ENCODE measurements at regions not wholly inside any gene's neighbourhood (a gene's known extent, or its start where the extent isn't known, plus 50 kb on each side); places are given as distances from the start of the nearest gene placed in this dataset.

DNA sequence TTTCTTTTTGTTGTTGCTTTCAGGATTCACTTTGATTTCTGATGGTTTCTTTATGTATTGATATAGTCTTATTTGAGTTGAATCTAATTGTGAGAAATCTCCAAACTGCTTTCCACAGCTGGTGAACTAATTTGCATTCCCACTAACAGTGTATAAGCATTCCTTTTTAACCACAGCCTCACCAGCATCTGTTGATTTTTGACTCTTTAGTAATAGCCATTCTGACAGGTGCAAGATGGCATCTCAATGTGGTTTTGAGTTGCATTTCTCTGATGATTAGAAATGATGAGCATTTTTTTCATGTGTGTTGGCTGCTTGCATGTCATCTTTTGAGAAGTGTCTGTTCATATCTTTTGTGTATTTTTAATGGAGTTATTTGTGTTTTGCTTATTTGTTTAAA is 1023.1 kb downstream of the SH3BGRL start (continued):
- TF ChIP-seq YBX1 (IDR thresholded peaks at IDR 0.05) (no peak), POU2F2 (IDR thresholded peaks at IDR 0.05; ENCODE audit: borderline replicate concordance, low read depth, low read length) (no peak)
- TF ChIP-seq, protein P1, sequence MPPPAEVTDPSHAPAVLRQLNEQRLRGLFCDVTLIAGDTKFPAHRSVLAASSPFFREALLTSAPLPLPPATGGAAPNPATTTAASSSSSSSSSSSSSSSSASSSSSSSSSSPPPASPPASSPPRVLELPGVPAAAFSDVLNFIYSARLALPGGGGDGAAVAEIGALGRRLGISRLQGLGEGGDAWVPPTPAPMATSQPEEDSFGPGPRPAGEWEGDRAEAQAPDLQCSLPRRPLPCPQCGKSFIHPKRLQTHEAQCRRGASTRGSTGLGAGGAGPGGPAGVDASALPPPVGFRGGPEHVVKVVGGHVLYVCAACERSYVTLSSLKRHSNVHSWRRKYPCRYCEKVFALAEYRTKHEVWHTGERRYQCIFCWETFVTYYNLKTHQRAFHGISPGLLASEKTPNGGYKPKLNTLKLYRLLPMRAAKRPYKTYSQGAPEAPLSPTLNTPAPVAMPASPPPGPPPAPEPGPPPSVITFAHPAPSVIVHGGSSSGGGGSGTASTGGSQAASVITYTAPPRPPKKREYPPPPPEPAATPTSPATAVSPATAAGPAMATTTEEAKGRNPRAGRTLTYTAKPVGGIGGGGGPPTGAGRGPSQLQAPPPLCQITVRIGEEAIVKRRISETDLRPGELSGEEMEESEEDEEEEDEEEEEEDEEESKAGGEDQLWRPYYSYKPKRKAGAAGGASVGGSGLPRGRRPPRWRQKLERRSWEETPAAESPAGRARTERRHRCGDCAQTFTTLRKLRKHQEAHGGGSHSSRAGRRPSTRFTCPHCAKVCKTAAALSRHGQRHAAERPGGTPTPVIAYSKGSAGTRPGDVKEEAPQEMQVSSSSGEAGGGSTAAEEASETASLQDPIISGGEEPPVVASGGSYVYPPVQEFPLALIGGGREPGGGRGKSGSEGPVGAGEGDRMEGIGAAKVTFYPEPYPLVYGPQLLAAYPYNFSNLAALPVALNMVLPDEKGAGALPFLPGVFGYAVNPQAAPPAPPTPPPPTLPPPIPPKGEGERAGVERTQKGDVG (CRISPR knock-in tag; IDR thresholded peaks at IDR 0.05): no peak

DNA sequence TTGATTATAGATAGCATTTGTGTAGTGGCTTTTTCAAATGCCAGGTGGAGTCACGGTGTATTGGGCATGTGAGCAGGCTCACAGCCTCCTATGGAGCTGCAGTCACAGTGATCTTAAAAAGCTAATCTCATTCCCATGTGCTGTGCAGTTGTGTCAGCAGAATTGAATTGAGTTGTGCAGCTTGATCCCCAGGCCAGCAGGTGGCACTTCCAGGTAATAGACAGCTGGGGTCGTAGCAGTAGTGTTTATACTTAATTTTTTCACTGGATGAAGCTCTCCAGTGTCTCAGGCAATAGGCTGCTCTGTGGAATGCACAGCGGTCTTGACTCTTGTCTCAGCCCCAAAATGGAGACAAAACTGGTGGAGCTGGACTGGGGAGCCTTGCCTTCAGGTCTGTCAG is 1028.1 kb downstream of the SH3BGRL start:
- no peaks in the 10 kb centered on the region for H3K36me3 ChIP-seq (ENCODE audit: control insufficient read depth in 2 of 2, insufficient read depth in 2 of 2, low read length in 1 of 2)
- no peaks in the 10 kb centered on the region for H4K20me1 ChIP-seq (ENCODE audit: control insufficient read depth, insufficient read depth)
- ATAC-seq (no peak), DNase-seq (ENCODE audit: low read depth, low spot score) (no peak), FAIRE-seq (no peak)
- H3K4me3 ChIP-seq: no peak overlapping the region
- H3K9ac ChIP-seq (ENCODE audit: control insufficient read depth, insufficient read depth, low read length): no peak overlapping the region
- no peaks in the 10 kb centered on the region for H3K9me3 ChIP-seq (replicated peaks; ENCODE audit: control insufficient read depth, insufficient read depth, low read length)
- H3K27ac ChIP-seq (ENCODE audit: control insufficient read depth, insufficient read depth): no peak overlapping the region
- H3K4me1 ChIP-seq (ENCODE audit: control insufficient read depth, insufficient read depth, low read length): no peaks in the 10 kb centered on the region
- SMC1A ChIA-PET (ENCODE audit: uncharacterized antibody, unreplicated experiment): interaction anchor here (0.9 kb wide), 1 partner anchor 447 kb away, joined by 4 read pairs; no protein-coding TSS in a partner anchor
- WGBS (ENCODE audit: insufficient coverage, insufficient replicate concordance, low lambda C conversion rate, missing lambda C conversion rate): 0% methylated on average over 3 of the region's 3 CpGs
- intact Hi-C loops (cut with micrococcal nuclease; ENCODE audit: unreplicated experiment): no loop called here
- no peak overlapping the region for H3K4me2 ChIP-seq (ENCODE audit: control insufficient read depth, insufficient read depth)
- no peak overlapping the region for H2AFZ ChIP-seq (ENCODE audit: control insufficient read depth, low read depth, low read length)
- RAD21 ChIA-PET (ENCODE audit: unreplicated experiment): interaction anchor here (0.9 kb wide), 1 partner anchor 446 kb away, joined by 3 read pairs; no protein-coding TSS in a partner anchor
- TF ChIP-seq STAT3 (IDR thresholded peaks at IDR 0.05; ENCODE audit: low read depth, low read length): no peak
- TF ChIP-seq JUNB (IDR thresholded peaks at IDR 0.05): no peak
- TF ChIP-seq HDAC6 (IDR thresholded peaks at IDR 0.05; ENCODE audit: unreplicated experiment): no peak
- TF ChIP-seq TARDBP (IDR thresholded peaks at IDR 0.05; ENCODE audit: borderline replicate concordance): no peak
- no peaks in the 10 kb centered on the region for H3K79me2 ChIP-seq (ENCODE audit: control insufficient read depth, insufficient read depth, low read length)
- no TSS peak for BruUV-seq (replicated peaks)
- POLR2A ChIA-PET: no interaction called here
- no peaks in the 10 kb centered on the region for H3K27me3 ChIP-seq (replicated peaks in 1 of 2; ENCODE audit: control insufficient read depth in 2 of 2, insufficient read depth in 2 of 2, low read length in 1 of 2)
- in situ Hi-C loops (cut with MboI): no loop called here
- CTCF ChIA-PET: interaction anchor here (0.5 to 2.8 kb wide), 2 partner anchors 11 to 63 kb away, joined by 3 to 13 read pairs; no protein-coding TSS in a partner anchor

Data from GM12878 (cell line).